ENCODE measurements at regions not wholly inside any gene's neighbourhood (a gene's known extent, or its start where the extent isn't known, plus 50 kb on each side); places are given as distances from the start of the nearest gene placed in this dataset.
"Not testable (repeated sequence)": the region's sequence is repeated elsewhere in the genome, so short reads cannot be mapped to it uniquely, and the experiment has no call there.

- no peaks in the 10 kb centered on the region for H3K27me3 ChIP-seq (ENCODE audit: control insufficient read depth, extremely low read depth, insufficient read depth, low read length)
- no peak overlapping the region for H3K4me3 ChIP-seq (ENCODE audit: control insufficient read depth in 2 of 3, extremely low read depth in 1 of 3, insufficient read depth in 2 of 3, low read depth in 1 of 3, low read length in 3 of 3)
- no peaks in the 10 kb centered on the region for H3K9me3 ChIP-seq (ENCODE audit: control insufficient read depth, low read depth, low read length)
- no peaks in the 10 kb centered on the region for H4K20me1 ChIP-seq (ENCODE audit: control insufficient read depth, extremely low read depth, insufficient read depth, low read length)
- TF ChIP-seq CTCF (optimal IDR thresholded peaks at IDR 0.05 in 1 of 3, IDR thresholded peaks at IDR 0.05 in 1 of 3, conservative IDR thresholded peaks at IDR 0.05 in 1 of 3; ENCODE audit: extremely low read depth in 1 of 3, insufficient read depth in 2 of 3, low read length in 3 of 3) (no peak), EZH2 (IDR thresholded peaks at IDR 0.05; ENCODE audit: low read length) (no peak)
- H3K27ac ChIP-seq (ENCODE audit: control insufficient read depth, insufficient read depth, low read length): no peak overlapping the region
- FAIRE-seq (no peak), DNase-seq (ENCODE audit: low read depth, low spot score) (no peak)
- dilution Hi-C loops (cut with MboI; ENCODE audit: extremely low pct_ligation_motif_present, low sequenced_read_pairs): no loop called here
- H3K4me2 ChIP-seq (ENCODE audit: control insufficient read depth, extremely low read depth, insufficient read depth, low read depth, low read length): no peak overlapping the region
- H3K79me2 ChIP-seq (ENCODE audit: control insufficient read depth, insufficient read depth, low read length): no peaks in the 10 kb centered on the region
- no peak overlapping the region for H3K9ac ChIP-seq (ENCODE audit: control insufficient read depth, extremely low read depth, insufficient read depth, low read length)
- H2AFZ ChIP-seq (ENCODE audit: control insufficient read depth, low read length): no peak overlapping the region
- H3K9me1 ChIP-seq (ENCODE audit: control insufficient read depth, extremely low read depth, insufficient read depth, low read length): no peaks in the 10 kb centered on the region
- H3K36me3 ChIP-seq (ENCODE audit: control insufficient read depth in 2 of 2, extremely low read depth in 1 of 2, insufficient read depth in 2 of 2, low read length in 2 of 2): no peaks in the 10 kb centered on the region
- no peaks in the 10 kb centered on the region for H3K4me1 ChIP-seq (ENCODE audit: control insufficient read depth, extremely low read depth, insufficient read depth, low read length)
Measured at GRCh38 chr17:70329721-70330120, 160.4 kb downstream of the KCNJ2 start.

GRCh38 chr17:70331066-70331465 is 161.7 kb downstream of the KCNJ2 start:
- H3K4me3 ChIP-seq (ENCODE audit: control insufficient read depth in 2 of 3, extremely low read depth in 1 of 3, insufficient read depth in 2 of 3, low read depth in 1 of 3, low read length in 3 of 3); H3K9me1 ChIP-seq (ENCODE audit: control insufficient read depth, extremely low read depth, insufficient read depth, low read length); H3K9ac ChIP-seq (ENCODE audit: control insufficient read depth, extremely low read depth, insufficient read depth, low read length); dilution Hi-C loops (cut with MboI; ENCODE audit: extremely low pct_ligation_motif_present, low sequenced_read_pairs); H3K27me3 ChIP-seq (ENCODE audit: control insufficient read depth, extremely low read depth, insufficient read depth, low read length); H3K9me3 ChIP-seq (ENCODE audit: control insufficient read depth, low read depth, low read length); H2AFZ ChIP-seq (ENCODE audit: control insufficient read depth, low read length); H3K27ac ChIP-seq (ENCODE audit: control insufficient read depth, insufficient read depth, low read length); DNase-seq (ENCODE audit: low read depth, low spot score); H3K4me2 ChIP-seq (ENCODE audit: control insufficient read depth, extremely low read depth, insufficient read depth, low read depth, low read length); H3K79me2 ChIP-seq (ENCODE audit: control insufficient read depth, insufficient read depth, low read length); FAIRE-seq; H3K4me1 ChIP-seq (ENCODE audit: control insufficient read depth, extremely low read depth, insufficient read depth, low read length); H3K36me3 ChIP-seq (ENCODE audit: control insufficient read depth in 2 of 2, extremely low read depth in 1 of 2, insufficient read depth in 2 of 2, low read length in 2 of 2); H4K20me1 ChIP-seq (ENCODE audit: control insufficient read depth, extremely low read depth, insufficient read depth, low read length): not testable (repeated sequence)

- Histone ChIP-seq H4K20me1 (ENCODE audit: control insufficient read depth, extremely low read depth, insufficient read depth, low read length) (no peaks in the 10 kb centered on the region), H3K4me3 (ENCODE audit: control insufficient read depth in 2 of 3, extremely low read depth in 1 of 3, insufficient read depth in 2 of 3, low read depth in 1 of 3, low read length in 3 of 3) (no peak overlapping the region), H3K36me3 (ENCODE audit: control insufficient read depth in 2 of 2, extremely low read depth in 1 of 2, insufficient read depth in 2 of 2, low read length in 2 of 2) (no peaks in the 10 kb centered on the region), H3K27ac (ENCODE audit: control insufficient read depth, insufficient read depth, low read length) (no peak overlapping the region), H3K4me1 (ENCODE audit: control insufficient read depth, extremely low read depth, insufficient read depth, low read length) (no peaks in the 10 kb centered on the region), H3K27me3 (ENCODE audit: control insufficient read depth, extremely low read depth, insufficient read depth, low read length) (no peaks in the 10 kb centered on the region), H3K4me2 (ENCODE audit: control insufficient read depth, extremely low read depth, insufficient read depth, low read depth, low read length) (no peak overlapping the region), H3K9me3 (ENCODE audit: control insufficient read depth, low read depth, low read length) (no peaks in the 10 kb centered on the region), H2AFZ (ENCODE audit: control insufficient read depth, low read length) (no peak overlapping the region), H3K9ac (ENCODE audit: control insufficient read depth, extremely low read depth, insufficient read depth, low read length) (no peak overlapping the region), H3K79me2 (ENCODE audit: control insufficient read depth, insufficient read depth, low read length) (no peaks in the 10 kb centered on the region), H3K9me1 (ENCODE audit: control insufficient read depth, extremely low read depth, insufficient read depth, low read length) (no peaks in the 10 kb centered on the region)
- DNase-seq (ENCODE audit: low read depth, low spot score) (no peak), FAIRE-seq (no peak)
- TF ChIP-seq CTCF (optimal IDR thresholded peaks at IDR 0.05 in 1 of 3, IDR thresholded peaks at IDR 0.05 in 1 of 3, conservative IDR thresholded peaks at IDR 0.05 in 1 of 3; ENCODE audit: extremely low read depth in 1 of 3, insufficient read depth in 2 of 3, low read length in 3 of 3): no peak
- dilution Hi-C loops (cut with MboI; ENCODE audit: extremely low pct_ligation_motif_present, low sequenced_read_pairs): no loop called here
Measured at GRCh38 chr17:70332356-70333210, 163.3 kb downstream of the KCNJ2 start.

All from keratinocyte (primary cell).